Adipocyte (in vitro differentiated cells): ENCODE measurements at regions not wholly inside any gene's neighbourhood (a gene's known extent, or its start where the extent isn't known, plus 50 kb on each side); places are given as distances from the start of the nearest gene placed in this dataset.
"Not testable (repeated sequence)": the region's sequence is repeated elsewhere in the genome, so short reads cannot be mapped to it uniquely, and the experiment has no call there.

Experiments used
- DNase-seq: peaks from one replicate; pipeline ENCODE4 v3.0.0-alpha.2; 2015; ENCODE audit warnings: low read depth
- H3K27me3 ChIP-seq: replicated peaks from 2 replicates; pipeline ENCODE4 v1.7.0; 2013; ENCODE audit warnings: mild to moderate bottlenecking, low read length, moderate library complexity; ENCODE audit not compliant: control insufficient read depth, insufficient read depth
- H3K36me3 ChIP-seq: 2 replicates; pipeline ENCODE4 v1.7.0; 2013; ENCODE audit warnings: low read length, mild to moderate bottlenecking, moderate library complexity; ENCODE audit not compliant: control insufficient read depth, insufficient read depth, severe bottlenecking
- H3K4me1 ChIP-seq: 2 replicates; pipeline ENCODE4 v1.7.0; 2013; ENCODE audit warnings: mild to moderate bottlenecking, low read length, moderate library complexity; ENCODE audit not compliant: control insufficient read depth, insufficient read depth
- H3K4me3 ChIP-seq: 2 replicates; pipeline ENCODE4 v1.7.0; 2013; ENCODE audit warnings: mild to moderate bottlenecking, low read length, moderate library complexity
- H3K9ac ChIP-seq: 2 replicates; pipeline ENCODE4 v1.7.0; 2013; ENCODE audit warnings: mild to moderate bottlenecking, low read length, moderate library complexity
- H3K9me3 ChIP-seq: 2 replicates; pipeline ENCODE4 v1.7.0; 2013; ENCODE audit warnings: mild to moderate bottlenecking, low read length, moderate library complexity; ENCODE audit not compliant: control insufficient read depth

DNA sequence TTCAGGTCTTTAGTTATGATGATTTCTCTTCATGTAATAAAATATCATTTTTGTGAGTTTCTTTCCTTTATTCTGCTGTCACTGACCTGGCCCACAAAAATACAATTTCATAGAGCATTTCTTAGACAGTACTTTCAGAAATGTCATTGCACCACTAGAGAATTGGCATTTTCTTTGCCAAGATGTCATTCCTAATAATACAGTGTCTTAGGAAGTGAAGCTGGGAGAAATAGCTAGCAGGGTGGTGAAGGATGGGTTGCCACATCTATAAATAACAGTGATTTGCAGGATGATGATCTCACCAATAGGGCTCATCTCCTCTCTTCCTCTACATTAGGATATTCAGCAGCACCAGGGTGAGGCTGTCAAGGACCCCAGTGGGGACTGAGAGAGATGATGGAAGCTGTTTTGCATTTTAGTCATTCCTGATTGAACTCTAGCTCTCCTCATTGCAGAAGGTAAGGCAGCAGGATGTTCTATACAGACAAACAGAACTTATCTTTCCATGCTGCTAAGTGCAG is 452.1 kb downstream of the NXPH1 start:
- H3K27me3 ChIP-seq = no peaks in the 10 kb centered on the region
- H3K36me3 ChIP-seq = no peaks in the 10 kb centered on the region
- no peaks in the 10 kb centered on the region for H3K4me1 ChIP-seq
- no peak for DNase-seq
- no peak overlapping the region for H3K9ac ChIP-seq
- H3K9me3 ChIP-seq = no peaks in the 10 kb centered on the region
- H3K4me3 ChIP-seq = no peak overlapping the region

DNA sequence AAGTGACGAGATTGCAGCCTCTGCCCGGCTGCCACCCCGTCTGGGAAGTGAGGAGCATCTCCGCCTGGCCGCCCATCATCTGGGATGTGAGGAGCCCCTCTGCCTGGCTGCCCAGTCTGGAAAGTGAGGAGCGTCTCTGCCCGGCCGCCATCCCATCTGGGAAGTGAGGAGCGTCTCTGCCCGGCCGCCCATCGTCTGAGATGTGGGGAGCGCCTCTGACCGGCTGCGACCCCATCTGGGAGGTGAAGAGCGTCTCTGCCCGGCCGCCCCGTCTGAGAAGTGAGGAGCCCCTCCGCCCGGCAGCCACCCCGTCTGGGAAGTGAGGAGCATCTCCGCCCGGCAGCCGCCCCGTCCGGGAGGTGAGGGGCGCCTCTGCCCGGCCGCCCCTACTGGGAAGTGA is 456.9 kb downstream of the NXPH1 start:
- not testable (repeated sequence) for H3K36me3 ChIP-seq, DNase-seq, H3K4me3 ChIP-seq, H3K9ac ChIP-seq, H3K27me3 ChIP-seq, H3K4me1 ChIP-seq, H3K9me3 ChIP-seq

DNA sequence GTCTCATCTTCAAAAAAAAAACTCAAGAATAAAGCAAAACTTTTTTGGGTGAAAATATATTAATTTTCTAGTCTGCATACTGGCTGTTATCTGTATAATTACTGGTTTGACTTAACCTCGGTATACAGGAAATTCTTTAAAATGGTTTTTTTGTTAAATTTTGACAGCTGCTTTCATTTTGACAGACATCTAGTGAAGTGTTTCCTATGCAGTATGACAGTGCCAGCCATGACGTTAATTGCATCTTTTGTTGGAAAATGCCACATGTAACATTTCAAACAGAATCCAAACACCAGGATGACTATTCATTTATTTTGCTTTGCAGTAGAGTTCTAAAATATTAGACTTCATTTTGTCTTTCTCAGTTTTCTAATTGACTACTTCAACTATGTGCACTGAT is 460.4 kb downstream of the NXPH1 start:
- H3K36me3 ChIP-seq = no peaks in the 10 kb centered on the region
- DNase-seq = no peak
- H3K9ac ChIP-seq = no peak overlapping the region
- no peaks in the 10 kb centered on the region for H3K27me3 ChIP-seq
- no peaks in the 10 kb centered on the region for H3K4me1 ChIP-seq
- peaks cover 10% of the 10 kb centered on the region for H3K9me3 ChIP-seq
- H3K4me3 ChIP-seq = no peak overlapping the region

DNA sequence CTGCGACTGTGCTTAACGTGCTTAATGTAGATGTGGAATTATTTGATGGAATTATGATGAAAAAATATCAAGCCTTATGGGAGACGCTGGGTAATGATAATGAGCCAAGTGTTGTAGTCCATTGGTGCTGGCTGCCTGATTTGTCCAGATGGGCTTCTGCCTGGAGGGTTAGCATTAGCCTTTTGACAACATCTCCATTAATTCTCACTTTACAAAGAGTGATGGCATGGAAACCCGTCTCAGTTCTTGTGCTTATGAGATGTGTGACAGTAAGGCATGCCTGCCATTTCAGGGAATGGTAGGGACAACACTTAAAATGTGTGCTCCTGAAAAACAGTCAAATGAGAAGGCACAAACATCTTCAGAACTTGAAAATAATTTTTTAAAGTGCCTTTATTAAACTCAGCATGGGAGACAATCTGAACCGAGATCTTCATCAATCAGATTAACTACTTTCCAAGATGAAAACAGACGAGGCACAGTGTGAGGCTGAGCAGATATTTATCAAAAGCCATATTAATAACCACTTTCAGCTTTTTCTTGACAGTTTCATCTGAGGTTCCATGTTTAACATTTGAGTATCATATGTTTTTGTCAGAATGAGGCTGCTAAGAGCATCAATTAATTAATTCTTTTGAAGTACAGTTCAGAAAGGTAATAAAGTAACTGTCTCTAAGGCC is 473.1 kb downstream of the NXPH1 start:
- DNase-seq = no peak
- Histone ChIP-seq H3K4me1 (no peaks in the 10 kb centered on the region), H3K4me3 (no peak overlapping the region), H3K9ac (no peak overlapping the region), H3K36me3 (no peaks in the 10 kb centered on the region), H3K27me3 (no peaks in the 10 kb centered on the region), H3K9me3 (no peaks in the 10 kb centered on the region)

DNA sequence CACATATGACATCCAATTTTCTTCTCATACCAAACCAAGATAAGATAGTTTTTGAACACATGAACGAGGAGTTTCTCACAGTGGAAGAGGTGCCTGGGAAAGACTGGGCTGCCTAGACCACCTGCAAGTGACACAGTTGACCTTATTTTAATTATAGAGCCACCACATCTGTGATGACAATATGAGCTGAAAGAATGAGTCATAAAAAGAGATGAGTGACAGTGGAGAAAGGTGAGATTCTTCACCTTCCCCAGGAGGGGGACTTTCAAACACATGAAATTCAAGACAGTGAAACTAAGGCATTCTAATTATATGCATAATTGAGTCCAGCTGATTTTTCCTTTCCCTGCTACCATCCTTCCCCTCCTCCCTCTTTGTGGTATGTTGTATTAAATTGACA is 475.5 kb downstream of the NXPH1 start:
- no peaks in the 10 kb centered on the region for H3K4me1 ChIP-seq
- H3K27me3 ChIP-seq = no peaks in the 10 kb centered on the region
- H3K36me3 ChIP-seq = no peaks in the 10 kb centered on the region
- no peak overlapping the region for H3K9ac ChIP-seq
- H3K4me3 ChIP-seq = no peak overlapping the region
- DNase-seq = no peak
- H3K9me3 ChIP-seq = no peaks in the 10 kb centered on the region

DNA sequence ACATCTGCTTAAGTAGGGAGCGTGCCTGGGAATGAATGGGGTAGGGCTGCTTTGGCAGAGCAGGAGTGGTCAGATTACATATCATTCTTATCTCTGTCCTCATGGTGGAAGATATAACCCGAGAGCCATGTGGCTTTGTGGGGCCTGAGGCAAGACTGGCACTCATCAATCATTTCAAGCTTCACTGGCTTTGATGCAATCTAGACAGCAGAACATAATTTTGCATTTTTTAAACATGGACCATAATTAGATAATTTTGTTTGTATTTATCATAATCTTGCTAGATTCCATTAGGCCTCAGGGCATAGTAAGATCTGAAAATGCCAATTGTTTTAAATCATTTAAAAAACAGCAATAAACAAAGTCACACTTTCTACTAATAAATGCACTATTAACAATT is 480.3 kb downstream of the NXPH1 start:
- Histone ChIP-seq H3K27me3 (no peaks in the 10 kb centered on the region), H3K9ac (no peak overlapping the region), H3K36me3 (no peaks in the 10 kb centered on the region), H3K9me3 (peaks cover 3% of the 10 kb centered on the region), H3K4me3 (no peak overlapping the region), H3K4me1 (no peaks in the 10 kb centered on the region)
- DNase-seq = no peak

DNA sequence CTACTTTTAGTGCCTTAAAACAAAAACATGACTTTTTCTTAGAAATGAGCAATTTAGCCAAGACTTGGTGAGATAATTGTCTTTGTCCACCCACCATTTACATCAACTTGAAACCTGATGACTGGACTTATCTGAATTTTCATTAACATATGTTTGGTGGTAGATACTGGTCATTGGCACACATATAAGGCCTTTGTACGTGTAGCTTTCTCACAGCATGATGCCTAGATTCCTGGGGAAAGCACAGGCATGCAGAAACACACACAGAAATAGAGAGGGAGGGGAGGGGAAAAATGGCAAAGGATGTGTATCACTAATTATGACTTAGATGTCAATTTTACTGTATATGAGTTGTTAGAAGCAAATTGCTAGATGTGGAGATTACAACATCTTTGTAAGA is 488.4 kb downstream of the NXPH1 start:
- no peak overlapping the region for H3K4me3 ChIP-seq
- no peak for DNase-seq
- H3K9ac ChIP-seq = no peak overlapping the region
- H3K9me3 ChIP-seq = peaks cover 7% of the 10 kb centered on the region
- no peaks in the 10 kb centered on the region for H3K4me1 ChIP-seq
- no peaks in the 10 kb centered on the region for H3K27me3 ChIP-seq
- H3K36me3 ChIP-seq = no peaks in the 10 kb centered on the region

DNA sequence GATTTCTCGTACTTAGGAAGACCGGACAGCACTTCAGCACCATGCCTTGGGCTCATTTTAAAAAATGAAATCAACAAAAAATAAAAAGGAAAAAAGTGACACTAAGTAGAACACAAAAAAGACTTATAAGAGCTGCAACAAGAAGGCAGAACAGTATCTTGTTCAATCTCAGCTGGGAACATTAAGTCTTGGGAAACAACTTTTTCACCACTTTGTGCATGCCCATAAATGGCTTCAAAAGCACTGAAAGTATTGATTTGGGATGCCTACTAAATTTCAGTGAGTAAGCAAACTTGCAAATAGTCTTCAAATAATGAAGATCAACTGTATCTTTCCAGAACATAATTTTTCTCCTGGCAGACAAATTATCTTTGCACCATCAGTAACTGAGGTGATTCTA is 489.3 kb downstream of the NXPH1 start:
- H3K27me3 ChIP-seq = no peaks in the 10 kb centered on the region
- no peak overlapping the region for H3K4me3 ChIP-seq
- no peaks in the 10 kb centered on the region for H3K4me1 ChIP-seq
- no peak for DNase-seq
- H3K36me3 ChIP-seq = no peaks in the 10 kb centered on the region
- H3K9ac ChIP-seq = no peak overlapping the region
- peaks cover 7% of the 10 kb centered on the region for H3K9me3 ChIP-seq

DNA sequence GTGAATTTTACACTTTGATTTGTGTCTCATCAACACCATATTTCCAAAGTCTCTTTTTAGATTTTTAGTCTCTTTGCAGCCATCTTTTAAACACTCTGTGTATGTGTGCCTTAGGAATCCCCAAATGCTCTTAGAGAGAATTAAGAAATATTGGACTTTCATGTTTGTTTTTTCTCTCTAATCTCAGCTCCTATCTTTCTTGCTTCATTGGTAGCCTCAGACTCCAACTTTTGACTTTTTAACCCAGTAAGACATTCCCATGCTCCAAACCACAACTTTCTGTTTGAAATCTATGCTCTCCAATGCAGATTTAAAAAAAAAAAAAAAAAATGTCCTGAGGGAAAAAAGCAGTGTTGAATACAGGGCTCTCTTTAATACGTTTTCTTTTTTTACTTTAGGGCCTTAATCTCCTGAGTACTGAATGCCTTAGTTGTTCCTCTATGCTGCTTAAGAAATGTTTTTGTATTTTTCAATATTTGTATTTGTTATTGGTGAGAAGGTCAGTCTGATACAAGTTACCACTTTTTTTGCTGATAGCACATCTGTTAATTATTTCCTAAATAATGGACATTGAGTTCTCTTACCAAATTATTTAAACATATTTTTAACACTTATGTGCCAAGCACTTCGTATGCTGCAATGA is 489.9 kb downstream of the NXPH1 start:
- Histone ChIP-seq H3K27me3 (no peaks in the 10 kb centered on the region), H3K9me3 (peaks cover 7% of the 10 kb centered on the region), H3K36me3 (no peaks in the 10 kb centered on the region), H3K4me1 (no peaks in the 10 kb centered on the region), H3K4me3 (no peak overlapping the region), H3K9ac (no peak overlapping the region)
- DNase-seq = no peak

DNA sequence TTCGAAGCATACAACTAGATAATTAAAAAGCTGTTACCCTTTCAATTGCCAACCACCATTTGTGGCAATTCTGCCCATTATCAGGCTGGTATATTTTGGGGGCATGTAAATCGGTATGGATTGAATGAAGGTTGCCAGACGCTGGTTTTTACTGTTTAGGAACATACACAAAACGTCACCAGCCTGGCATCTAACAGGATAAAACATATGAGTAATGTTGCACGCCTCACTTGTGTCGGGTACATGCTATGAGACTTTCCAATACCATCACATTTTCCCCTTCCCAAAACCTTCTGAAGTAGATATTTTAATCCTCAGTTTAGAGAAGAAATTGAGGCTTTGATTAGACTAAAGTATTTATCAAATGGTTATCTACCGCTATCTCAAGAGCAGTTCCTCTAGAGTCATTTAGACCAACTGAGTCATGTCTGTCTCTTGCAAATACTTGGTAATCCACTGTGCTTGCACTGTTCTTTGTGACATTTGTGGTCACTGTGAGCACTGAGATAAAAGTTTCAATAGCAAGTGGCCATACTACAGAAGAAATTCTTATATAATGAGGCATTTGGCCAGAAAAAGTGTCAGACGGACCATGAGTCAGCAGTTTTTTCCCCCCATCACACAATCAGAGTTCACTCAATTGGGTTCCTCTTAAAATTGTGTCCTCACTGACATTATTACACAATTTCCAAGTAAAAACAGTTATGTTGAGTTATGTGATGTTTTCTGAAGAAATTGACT is 498.7 kb downstream of the NXPH1 start:
- Histone ChIP-seq H3K36me3 (no peaks in the 10 kb centered on the region), H3K4me3 (no peak overlapping the region), H3K9me3 (peaks cover 3% of the 10 kb centered on the region), H3K4me1 (no peaks in the 10 kb centered on the region), H3K9ac (no peak overlapping the region), H3K27me3 (no peaks in the 10 kb centered on the region)
- DNase-seq = no peak

DNA sequence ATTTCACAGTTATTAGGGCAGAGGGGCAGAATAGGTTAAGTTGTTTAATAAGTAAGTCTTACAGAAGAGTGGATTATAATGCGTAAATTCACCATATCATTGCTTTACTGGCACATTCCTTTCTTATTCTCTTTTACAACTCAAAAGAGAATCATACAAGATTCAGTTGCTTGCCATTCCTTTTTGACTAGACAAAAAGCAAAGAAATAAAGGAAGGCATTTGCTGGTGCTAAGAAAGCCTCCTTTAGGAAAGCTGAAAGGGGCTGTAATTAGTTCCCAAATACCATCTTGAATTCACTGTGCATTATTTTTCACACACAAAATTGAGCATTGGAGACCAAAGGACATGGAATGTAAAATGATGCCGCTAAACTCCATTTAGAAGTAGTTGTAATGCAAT is 499.3 kb downstream of the NXPH1 start:
- Histone ChIP-seq H3K9me3 (peaks cover 3% of the 10 kb centered on the region), H3K4me3 (no peak overlapping the region), H3K4me1 (no peaks in the 10 kb centered on the region), H3K27me3 (no peaks in the 10 kb centered on the region), H3K36me3 (no peaks in the 10 kb centered on the region), H3K9ac (no peak overlapping the region)
- DNase-seq = no peak
